ENCODE measurements at regions not wholly inside any gene's neighbourhood (a gene's known extent, or its start where the extent isn't known, plus 50 kb on each side); places are given as distances from the start of the nearest gene placed in this dataset.

DNA sequence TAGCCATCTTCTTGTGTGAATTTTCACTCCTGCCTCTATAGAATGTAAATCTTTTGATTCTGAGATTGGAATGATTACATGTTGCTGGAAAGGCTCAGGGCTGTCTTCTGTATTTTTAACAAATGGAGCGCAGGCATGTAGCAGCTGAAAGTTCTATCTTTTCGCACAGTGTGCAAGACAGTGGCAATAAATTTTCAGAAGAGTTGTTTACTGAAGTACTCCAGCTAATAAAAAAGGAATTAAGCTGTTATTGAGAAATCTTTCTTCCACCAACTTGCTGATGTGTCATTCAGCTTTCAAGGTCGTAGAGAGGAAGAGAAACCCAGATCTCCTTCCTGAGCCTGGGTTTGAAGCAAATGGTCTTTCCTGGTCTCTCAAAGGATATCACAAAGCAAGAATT lies 122.0 kb upstream of the PUDP start:
- Histone ChIP-seq H3K36me3 (ENCODE audit: control insufficient read depth, insufficient read depth, low read length) (no peaks in the 10 kb centered on the region), H3K27me3 (ENCODE audit: control insufficient read depth, insufficient read depth, low read length) (no peaks in the 10 kb centered on the region), H3K4me2 (ENCODE audit: low read length) (no peak overlapping the region), H3K4me1 (no peaks in the 10 kb centered on the region), H2AFZ (no peak overlapping the region), H3K9ac (no peak overlapping the region), H3K27ac (no peak overlapping the region), H3K79me2 (no peaks in the 10 kb centered on the region), H3K4me3 (ENCODE audit: low read depth, low read length) (no peak overlapping the region), H3K9me3 (ENCODE audit: control insufficient read depth, low read length) (no peaks in the 10 kb centered on the region)
- TF ChIP-seq, protein P1, sequence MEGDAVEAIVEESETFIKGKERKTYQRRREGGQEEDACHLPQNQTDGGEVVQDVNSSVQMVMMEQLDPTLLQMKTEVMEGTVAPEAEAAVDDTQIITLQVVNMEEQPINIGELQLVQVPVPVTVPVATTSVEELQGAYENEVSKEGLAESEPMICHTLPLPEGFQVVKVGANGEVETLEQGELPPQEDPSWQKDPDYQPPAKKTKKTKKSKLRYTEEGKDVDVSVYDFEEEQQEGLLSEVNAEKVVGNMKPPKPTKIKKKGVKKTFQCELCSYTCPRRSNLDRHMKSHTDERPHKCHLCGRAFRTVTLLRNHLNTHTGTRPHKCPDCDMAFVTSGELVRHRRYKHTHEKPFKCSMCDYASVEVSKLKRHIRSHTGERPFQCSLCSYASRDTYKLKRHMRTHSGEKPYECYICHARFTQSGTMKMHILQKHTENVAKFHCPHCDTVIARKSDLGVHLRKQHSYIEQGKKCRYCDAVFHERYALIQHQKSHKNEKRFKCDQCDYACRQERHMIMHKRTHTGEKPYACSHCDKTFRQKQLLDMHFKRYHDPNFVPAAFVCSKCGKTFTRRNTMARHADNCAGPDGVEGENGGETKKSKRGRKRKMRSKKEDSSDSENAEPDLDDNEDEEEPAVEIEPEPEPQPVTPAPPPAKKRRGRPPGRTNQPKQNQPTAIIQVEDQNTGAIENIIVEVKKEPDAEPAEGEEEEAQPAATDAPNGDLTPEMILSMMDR (IDR thresholded peaks at IDR 0.05), result no peak

GRCh38 chrX:7269589-7269988 lies 121.6 kb upstream of the PUDP start:
- Histone ChIP-seq H2AFZ (no peak overlapping the region), H3K4me3 (ENCODE audit: low read depth, low read length) (no peak overlapping the region), H3K9me3 (ENCODE audit: control insufficient read depth, low read length) (no peaks in the 10 kb centered on the region), H3K36me3 (ENCODE audit: control insufficient read depth, insufficient read depth, low read length) (no peaks in the 10 kb centered on the region), H3K9ac (no peak overlapping the region), H3K79me2 (no peaks in the 10 kb centered on the region), H3K4me2 (ENCODE audit: low read length) (no peak overlapping the region), H3K27ac (no peak overlapping the region), H3K4me1 (no peaks in the 10 kb centered on the region), H3K27me3 (ENCODE audit: control insufficient read depth, insufficient read depth, low read length) (no peaks in the 10 kb centered on the region)
- TF ChIP-seq, protein P1 (IDR thresholded peaks at IDR 0.05), result no peak

- H3K4me2 ChIP-seq (ENCODE audit: low read length), result no peak overlapping the region
- H3K27ac ChIP-seq, result no peak overlapping the region
- H3K79me2 ChIP-seq, result no peaks in the 10 kb centered on the region
- no peaks in the 10 kb centered on the region for H3K9me3 ChIP-seq (ENCODE audit: control insufficient read depth, low read length)
- no peak overlapping the region for H3K9ac ChIP-seq
- no peak overlapping the region for H2AFZ ChIP-seq
- no peaks in the 10 kb centered on the region for H3K4me1 ChIP-seq
- no peak overlapping the region for H3K4me3 ChIP-seq (ENCODE audit: low read depth, low read length)
- no peaks in the 10 kb centered on the region for H3K27me3 ChIP-seq (ENCODE audit: control insufficient read depth, insufficient read depth, low read length)
- TF ChIP-seq, protein P1 (IDR thresholded peaks at IDR 0.05), result no peak
- no peaks in the 10 kb centered on the region for H3K36me3 ChIP-seq (ENCODE audit: control insufficient read depth, insufficient read depth, low read length)
These were observed 118.3 kb upstream of the PUDP start for GRCh38 chrX:7266288-7266687.

DNA sequence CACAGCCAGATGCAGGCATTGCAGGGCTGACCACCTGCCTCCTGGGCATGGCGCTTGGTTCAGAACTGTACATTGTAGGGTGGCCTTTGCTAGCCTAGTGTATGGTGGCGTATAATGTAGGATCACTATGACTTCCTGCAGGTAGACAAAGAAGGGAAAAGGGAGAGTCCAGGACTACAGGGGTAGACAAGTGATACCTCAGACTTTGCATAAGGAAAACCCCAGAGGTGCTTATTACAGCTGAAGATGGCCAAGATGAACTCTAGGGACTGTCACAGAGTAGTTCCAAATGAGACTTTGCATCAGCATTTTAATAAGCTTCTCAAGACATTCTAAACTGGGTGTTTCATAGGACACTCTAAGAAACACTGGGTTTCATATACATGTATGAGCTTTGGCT lies 116.4 kb upstream of the PUDP start:
- TF ChIP-seq, protein P1 (IDR thresholded peaks at IDR 0.05), result no peak
- Histone ChIP-seq H3K4me1 (no peaks in the 10 kb centered on the region), H3K4me3 (ENCODE audit: low read depth, low read length) (no peak overlapping the region), H3K4me2 (ENCODE audit: low read length) (no peak overlapping the region), H3K36me3 (ENCODE audit: control insufficient read depth, insufficient read depth, low read length) (no peaks in the 10 kb centered on the region), H2AFZ (no peak overlapping the region), H3K27ac (no peak overlapping the region), H3K27me3 (ENCODE audit: control insufficient read depth, insufficient read depth, low read length) (no peaks in the 10 kb centered on the region), H3K9me3 (ENCODE audit: control insufficient read depth, low read length) (no peaks in the 10 kb centered on the region), H3K9ac (no peak overlapping the region), H3K79me2 (no peaks in the 10 kb centered on the region)

DNA sequence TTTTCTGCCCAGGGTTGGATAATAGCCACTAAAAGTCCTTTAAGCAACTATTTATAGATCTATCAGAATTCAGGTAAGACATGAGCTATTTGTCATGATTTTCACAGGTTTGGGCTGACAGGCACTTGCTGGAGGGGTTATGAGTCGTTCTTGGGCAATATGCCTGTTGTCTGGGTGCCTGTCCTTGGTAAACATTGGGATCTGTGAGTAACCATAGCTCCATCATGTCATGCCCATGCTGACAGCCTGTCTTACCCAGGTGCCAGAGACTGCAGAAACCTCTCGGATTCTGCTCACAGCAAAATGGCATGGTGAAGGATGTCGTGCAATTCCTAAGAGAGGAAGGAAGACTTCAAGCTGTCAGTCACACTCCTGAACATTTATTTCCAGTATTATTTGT lies 116.0 kb upstream of the PUDP start:
- Histone ChIP-seq H2AFZ (no peak overlapping the region), H3K4me3 (ENCODE audit: low read depth, low read length) (no peak overlapping the region), H3K9ac (no peak overlapping the region), H3K27ac (no peak overlapping the region), H3K79me2 (no peaks in the 10 kb centered on the region), H3K27me3 (ENCODE audit: control insufficient read depth, insufficient read depth, low read length) (no peaks in the 10 kb centered on the region), H3K4me2 (ENCODE audit: low read length) (no peak overlapping the region), H3K4me1 (no peaks in the 10 kb centered on the region), H3K36me3 (ENCODE audit: control insufficient read depth, insufficient read depth, low read length) (no peaks in the 10 kb centered on the region), H3K9me3 (ENCODE audit: control insufficient read depth, low read length) (no peaks in the 10 kb centered on the region)
- TF ChIP-seq, protein P1 (IDR thresholded peaks at IDR 0.05), result no peak
